ENCODE measurements at regions not wholly inside any gene's neighbourhood (a gene's known extent, or its start where the extent isn't known, plus 50 kb on each side); places are given as distances from the start of the nearest gene placed in this dataset.

DNA sequence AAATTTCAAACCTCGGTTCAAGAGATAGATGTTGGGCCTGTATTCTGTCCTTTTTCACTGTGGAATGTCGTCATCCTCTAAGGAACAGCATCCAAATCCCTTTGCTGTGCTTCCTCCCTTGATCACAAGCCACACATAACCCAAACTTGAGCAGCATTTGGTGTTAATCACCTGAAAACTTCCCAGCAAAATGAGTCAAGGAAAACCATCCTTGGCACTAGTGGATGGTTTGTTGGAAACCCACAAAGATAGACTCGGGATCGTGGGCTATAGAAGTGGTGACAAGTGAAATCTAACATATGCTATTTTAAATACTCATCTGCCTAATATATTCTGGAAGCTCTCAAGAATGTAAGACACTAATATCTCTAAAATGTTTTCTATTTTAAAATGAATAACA is 459.1 kb downstream of the SETD4 start:
- TF ChIP-seq EZH2 (IDR thresholded peaks at IDR 0.05; ENCODE audit: insufficient read depth, poor library complexity, severe bottlenecking) (no peak), EZH2phosphoT487 (IDR thresholded peaks at IDR 0.05; ENCODE audit: insufficient read depth, low read depth) (no peak)
